Natural killer cell (primary cell): ENCODE measurements at regions not wholly inside any gene's neighbourhood (a gene's known extent, or its start where the extent isn't known, plus 50 kb on each side); places are given as distances from the start of the nearest gene placed in this dataset.
A peak's percentile ranks its signal among the peaks of the same experiment; 100 is the strongest.

Experiments used
- ATAC-seq, 3 donors: fragments of 150-1000 bp in 2 of 3; fragments of 200-7000 bp in 1 of 3; cut with Tn5 transposase; 1 replicate in 1 of 3; 2 replicates in 2 of 3; pipeline ENCODE4 v1.10.0; 2021; ENCODE audit warnings: mild to moderate bottlenecking in 2 of 3, moderate library complexity in 2 of 3
- DNase-seq, 2 donors: peaks; one replicate each; pipeline versions ENCODE4 v3.0.0 to v3.0.0-alpha.2; 2013 to 2021; ENCODE audit warnings: mixed read lengths in 1 of 2
- H3K27ac ChIP-seq: one replicate; pipeline ENCODE4 v1.5.1; 2013; ENCODE audit warnings: mild to moderate bottlenecking, low read length
- H3K27me3 ChIP-seq: one replicate; pipeline ENCODE4 v1.6.1; 2013; ENCODE audit warnings: low read length; ENCODE audit not compliant: control insufficient read depth, insufficient read depth
- H3K36me3 ChIP-seq: one replicate; pipeline ENCODE4 v1.6.1; 2013; ENCODE audit warnings: low read length; ENCODE audit not compliant: control insufficient read depth, insufficient read depth
- H3K4me1 ChIP-seq: one replicate; pipeline ENCODE4 v1.6.1; 2013; ENCODE audit warnings: low read length; ENCODE audit not compliant: control insufficient read depth, insufficient read depth
- H3K4me3 ChIP-seq: one replicate; pipeline ENCODE4 v1.5.1; 2013; ENCODE audit warnings: low read length
- H3K9me3 ChIP-seq: one replicate; pipeline ENCODE4 v1.6.1; 2013; ENCODE audit warnings: low read length; ENCODE audit not compliant: control insufficient read depth, insufficient read depth
- H3K27ac Mint-ChIP-seq, 2 donors: one replicate each; pipeline ENCODE4 v1.8.0; 2022; ENCODE audit warnings: mild to moderate bottlenecking in 2 of 2, mixed read lengths in 2 of 2, moderate library complexity in 1 of 2
- H3K27me3 Mint-ChIP-seq, 2 donors: one replicate each; pipeline ENCODE4 v1.8.0; 2022; ENCODE audit warnings: low read depth in 2 of 2, mixed read lengths in 2 of 2
- H3K36me3 Mint-ChIP-seq: one replicate; pipeline ENCODE4 v1.8.0; 2022; ENCODE audit warnings: mixed read lengths
- H3K4me1 Mint-ChIP-seq, 2 donors: one replicate each; pipeline ENCODE4 v1.8.0; 2022; ENCODE audit warnings: mixed read lengths in 2 of 2
- H3K4me3 Mint-ChIP-seq: one replicate; pipeline ENCODE4 v1.8.0; 2022; ENCODE audit warnings: mild to moderate bottlenecking, moderate library complexity, mixed read lengths
- H3K9me3 Mint-ChIP-seq, 2 donors: one replicate each; pipeline ENCODE4 v1.8.0; 2022; ENCODE audit warnings: mixed read lengths in 2 of 2
- CTCF ChIP-seq: fragments of 200-600 bp; IDR thresholded peaks from one replicate; pipeline ENCODE4 v1.8.0; 2022; ENCODE audit warnings: antibody characterized with exemption
- WGBS: methylation state at CpG from one replicate; pipeline ENCODE4 v1.1.7; 2013; ENCODE audit warnings: missing lambda C conversion rate; ENCODE audit not compliant: insufficient coverage; 5-methylcytosine and 5-hydroxymethylcytosine counted together
- intact Hi-C: fragments of 100-400 bp; cut with micrococcal nuclease; formaldehyde crosslinking; loops from one replicate; pipeline ENCODE4 v1.14.2; 2022

DNA sequence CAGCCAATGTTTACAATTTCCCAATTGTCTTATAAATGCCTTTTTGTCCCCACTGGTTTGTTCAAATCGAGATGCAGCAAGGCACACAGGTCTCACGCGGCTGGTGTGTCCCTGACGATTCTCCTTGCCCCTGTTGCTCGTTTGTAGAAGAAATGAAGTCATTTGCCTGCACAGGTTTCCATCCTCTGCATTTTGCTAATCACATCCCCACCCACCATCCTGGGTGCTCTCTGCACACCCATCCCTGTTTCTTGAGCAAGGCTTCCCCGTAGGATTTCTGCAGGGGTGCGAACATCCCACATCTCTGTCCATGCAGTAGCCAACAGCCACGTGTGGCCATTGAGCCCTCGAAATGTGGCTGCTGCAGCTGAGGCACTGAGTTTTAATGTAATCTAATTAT is 59.8 kb upstream of the SOX1 start:
- DNase-seq = no peak
- H3K36me3 Mint-ChIP-seq = no peaks in the 10 kb centered on the region
- H3K27me3 Mint-ChIP-seq = no peaks in the 10 kb centered on the region
- H3K27me3 ChIP-seq = no peaks in the 10 kb centered on the region
- H3K4me3 Mint-ChIP-seq = no peak overlapping the region
- WGBS = 85% methylated on average over 9 of the region's 9 CpGs
- no peak overlapping the region for H3K27ac ChIP-seq
- no peak overlapping the region for H3K27ac Mint-ChIP-seq
- intact Hi-C loops = no loop called here
- peak in 1 of 3 donors; percentile 22 for ATAC-seq
- H3K9me3 ChIP-seq = no peaks in the 10 kb centered on the region
- H3K36me3 ChIP-seq = no peaks in the 10 kb centered on the region
- no peaks in the 10 kb centered on the region for H3K9me3 Mint-ChIP-seq
- no peak for TF ChIP-seq CTCF
- H3K4me1 Mint-ChIP-seq = no peaks in the 10 kb centered on the region
- H3K4me1 ChIP-seq = no peaks in the 10 kb centered on the region
- H3K4me3 ChIP-seq = no peak overlapping the region

DNA sequence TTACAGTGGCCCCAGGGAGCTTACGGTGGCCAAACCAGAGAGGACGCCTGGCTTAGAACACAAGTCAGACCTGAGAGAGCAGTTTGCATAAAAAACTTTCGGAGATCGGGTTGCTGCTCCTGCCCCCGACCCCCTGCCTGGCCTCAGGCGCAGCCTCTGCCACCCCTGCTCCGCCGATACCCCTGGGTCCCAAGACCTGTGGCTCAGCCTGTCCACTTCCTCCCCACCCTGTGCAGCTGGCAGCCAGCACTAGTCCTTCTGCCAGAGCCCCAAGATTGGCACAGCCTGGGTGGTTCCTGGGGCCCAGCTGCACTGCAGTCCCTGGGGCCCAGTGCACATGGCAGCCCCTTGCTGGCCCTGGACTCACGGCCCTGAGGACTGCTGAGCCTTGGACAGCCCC is 56.2 kb upstream of the SOX1 start:
- TF ChIP-seq CTCF = no peak
- Mint-ChIP-seq H3K4me3 (no peak overlapping the region), H3K9me3 (no peaks in the 10 kb centered on the region), H3K27me3 (peaks cover 0 to 2% of the 10 kb centered on the region in 2 donors), H3K36me3 (no peaks in the 10 kb centered on the region), H3K27ac (no peak overlapping the region), H3K4me1 (no peaks in the 10 kb centered on the region)
- Histone ChIP-seq H3K27me3 (no peaks in the 10 kb centered on the region), H3K4me3 (no peak overlapping the region), H3K4me1 (no peaks in the 10 kb centered on the region), H3K36me3 (no peaks in the 10 kb centered on the region), H3K9me3 (no peaks in the 10 kb centered on the region), H3K27ac (no peak overlapping the region)
- intact Hi-C loops = no loop called here
- DNase-seq (no peak), ATAC-seq (no peak)
- 79% methylated on average over 9 of the region's 9 CpGs for WGBS

DNA sequence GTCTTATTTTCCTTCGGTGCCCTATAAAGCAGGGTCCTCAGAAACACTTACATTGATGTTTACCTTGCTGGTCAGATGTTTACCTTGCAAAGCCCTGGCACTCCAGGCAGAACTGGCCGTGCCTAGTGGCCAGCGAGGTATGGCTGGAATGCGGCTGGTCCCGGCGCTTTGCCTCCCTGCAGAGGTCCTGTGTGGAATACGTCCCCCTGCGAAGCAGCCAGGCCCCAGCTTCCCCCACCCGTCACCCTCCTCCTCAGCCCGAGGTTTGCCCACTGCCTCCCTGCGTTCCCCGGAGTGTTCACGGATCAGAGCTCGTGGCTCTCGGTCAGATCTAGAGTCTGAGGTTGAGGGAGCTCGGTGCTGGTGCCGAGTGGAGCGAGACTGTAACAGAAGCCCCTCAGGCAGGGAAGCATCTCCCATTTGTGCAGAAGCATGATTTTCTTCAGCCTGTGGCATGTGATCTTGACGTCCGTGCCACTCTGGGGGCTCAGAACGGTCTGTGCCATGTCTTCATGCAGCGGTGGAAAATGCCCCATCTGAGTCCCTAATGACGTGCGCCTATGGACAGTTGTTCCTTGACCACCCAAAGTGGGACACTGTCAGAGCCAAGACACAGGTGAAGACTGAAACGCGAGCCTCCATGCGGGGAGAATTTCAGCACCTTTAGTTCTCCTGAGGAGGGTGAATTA is 54.8 kb upstream of the SOX1 start:
- intact Hi-C loops = no loop called here
- no peak for ATAC-seq
- H3K9me3 Mint-ChIP-seq = no peaks in the 10 kb centered on the region
- no peak overlapping the region for H3K27ac Mint-ChIP-seq
- 83% methylated on average over 27 of the region's 27 CpGs for WGBS
- H3K4me1 Mint-ChIP-seq = no peaks in the 10 kb centered on the region
- H3K27me3 Mint-ChIP-seq = peaks cover 0 to 2% of the 10 kb centered on the region in 2 donors
- H3K36me3 ChIP-seq = no peaks in the 10 kb centered on the region
- no peak overlapping the region for H3K4me3 Mint-ChIP-seq
- H3K36me3 Mint-ChIP-seq = no peaks in the 10 kb centered on the region
- no peak overlapping the region for H3K4me3 ChIP-seq
- H3K4me1 ChIP-seq = no peaks in the 10 kb centered on the region
- H3K9me3 ChIP-seq = no peaks in the 10 kb centered on the region
- H3K27me3 ChIP-seq = no peaks in the 10 kb centered on the region
- no peak overlapping the region for H3K27ac ChIP-seq
- TF ChIP-seq CTCF = no peak
- DNase-seq = no peak

- Mint-ChIP-seq H3K27ac (no peak overlapping the region), H3K27me3 (peaks cover 0 to 2% of the 10 kb centered on the region in 2 donors), H3K9me3 (no peaks in the 10 kb centered on the region), H3K4me1 (no peaks in the 10 kb centered on the region), H3K4me3 (no peak overlapping the region), H3K36me3 (no peaks in the 10 kb centered on the region)
- Histone ChIP-seq H3K9me3 (no peaks in the 10 kb centered on the region), H3K4me1 (no peaks in the 10 kb centered on the region), H3K4me3 (no peak overlapping the region), H3K27ac (no peak overlapping the region), H3K36me3 (no peaks in the 10 kb centered on the region), H3K27me3 (no peaks in the 10 kb centered on the region)
- TF ChIP-seq CTCF = no peak
- 80% methylated on average over 11 of the region's 11 CpGs for WGBS
- no peak for ATAC-seq
- intact Hi-C loops = no loop called here
- DNase-seq = no peak
Observed at GRCh38 chr13:112012705-112013085, 54.3 kb upstream of the SOX1 start.
